LNCaP clone FGC (cell line): ENCODE measurements at regions not wholly inside any gene's neighbourhood (a gene's known extent, or its start where the extent isn't known, plus 50 kb on each side); places are given as distances from the start of the nearest gene placed in this dataset.

Experiments
- DNase-seq: peaks from one replicate; pipeline ENCODE4 v3.0.0-alpha.2; 2011; ENCODE audit warnings: low read depth
- H3K4me3 ChIP-seq: 2 replicates; pipeline ENCODE4 v1.5.1; 2011; ENCODE audit warnings: mild to moderate bottlenecking, low read depth, low read length, control low read depth
- TF ChIP-seq, protein P1 (sequence below): IDR thresholded peaks from 2 replicates; pipeline ENCODE4 v1.5.1; 2012; ENCODE audit warnings: mild to moderate bottlenecking; ENCODE audit not compliant: control insufficient read depth, insufficient read depth; ENCODE audit errors: extremely low read depth

DNA sequence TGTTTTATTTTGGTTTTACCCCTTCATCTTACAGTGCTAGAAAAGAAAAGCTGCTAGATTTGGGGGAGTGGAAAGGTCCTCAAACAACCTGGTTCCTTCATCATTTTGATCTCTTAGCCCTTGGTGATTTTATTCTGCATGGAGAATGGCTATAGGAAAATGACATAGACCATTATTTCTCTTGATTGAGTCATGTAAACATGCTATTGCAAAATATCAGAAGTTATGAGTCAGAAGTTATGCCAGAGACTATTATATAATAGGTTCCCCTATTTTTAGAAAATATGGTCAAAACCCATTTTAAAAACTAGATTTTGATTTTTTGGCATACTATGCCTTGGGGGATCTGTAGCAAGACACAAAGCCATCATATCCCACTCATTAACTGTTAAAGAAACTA, 83.7 kb upstream of the FAM9C start:
- DNase-seq = no peak
- H3K4me3 ChIP-seq = no peak overlapping the region
- TF ChIP-seq, protein P1, sequence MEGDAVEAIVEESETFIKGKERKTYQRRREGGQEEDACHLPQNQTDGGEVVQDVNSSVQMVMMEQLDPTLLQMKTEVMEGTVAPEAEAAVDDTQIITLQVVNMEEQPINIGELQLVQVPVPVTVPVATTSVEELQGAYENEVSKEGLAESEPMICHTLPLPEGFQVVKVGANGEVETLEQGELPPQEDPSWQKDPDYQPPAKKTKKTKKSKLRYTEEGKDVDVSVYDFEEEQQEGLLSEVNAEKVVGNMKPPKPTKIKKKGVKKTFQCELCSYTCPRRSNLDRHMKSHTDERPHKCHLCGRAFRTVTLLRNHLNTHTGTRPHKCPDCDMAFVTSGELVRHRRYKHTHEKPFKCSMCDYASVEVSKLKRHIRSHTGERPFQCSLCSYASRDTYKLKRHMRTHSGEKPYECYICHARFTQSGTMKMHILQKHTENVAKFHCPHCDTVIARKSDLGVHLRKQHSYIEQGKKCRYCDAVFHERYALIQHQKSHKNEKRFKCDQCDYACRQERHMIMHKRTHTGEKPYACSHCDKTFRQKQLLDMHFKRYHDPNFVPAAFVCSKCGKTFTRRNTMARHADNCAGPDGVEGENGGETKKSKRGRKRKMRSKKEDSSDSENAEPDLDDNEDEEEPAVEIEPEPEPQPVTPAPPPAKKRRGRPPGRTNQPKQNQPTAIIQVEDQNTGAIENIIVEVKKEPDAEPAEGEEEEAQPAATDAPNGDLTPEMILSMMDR = no peak

DNA sequence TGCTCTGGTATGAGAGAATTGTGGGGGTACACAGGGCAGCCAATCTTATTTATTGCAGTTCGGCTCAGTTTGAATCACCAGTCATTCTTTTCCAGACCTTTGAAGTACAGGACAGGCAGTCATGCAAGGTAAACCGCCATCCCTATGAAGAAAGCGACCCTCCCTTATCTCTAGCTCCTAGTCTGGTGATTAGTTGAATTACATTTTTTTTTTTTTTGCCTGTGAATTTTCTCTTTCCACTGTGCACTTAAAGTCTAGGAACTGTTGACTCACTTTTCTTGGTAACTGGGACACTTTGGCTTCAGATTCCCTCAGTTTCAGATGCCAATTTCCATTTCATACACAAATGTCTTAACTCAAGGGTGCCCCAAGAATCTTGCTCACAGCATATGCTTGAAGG, 82.4 kb upstream of the FAM9C start:
- H3K4me3 ChIP-seq = no peak overlapping the region
- TF ChIP-seq, protein P1 = no peak
- no peak for DNase-seq

DNA sequence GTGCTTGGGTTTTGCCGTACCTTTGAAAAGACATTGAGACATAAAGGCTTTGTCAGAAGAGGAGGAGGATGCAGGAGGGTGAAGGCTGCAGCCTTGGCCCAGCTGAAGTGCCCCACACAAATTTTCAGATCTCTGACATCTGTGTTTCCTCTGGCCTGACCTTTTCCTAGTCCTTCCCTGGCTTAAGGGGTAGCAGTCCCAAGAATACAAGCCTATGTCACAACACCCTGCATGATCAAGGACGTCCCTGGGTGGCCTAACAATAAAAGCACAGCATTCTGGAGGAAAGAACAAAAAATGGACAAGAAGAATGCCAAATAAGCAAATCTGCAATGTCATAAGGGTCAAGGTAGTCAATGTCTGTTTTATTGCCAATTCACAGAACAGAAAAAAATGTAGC, 80.8 kb upstream of the FAM9C start:
- no peak overlapping the region for H3K4me3 ChIP-seq
- TF ChIP-seq, protein P1 = no peak
- DNase-seq = no peak

DNA sequence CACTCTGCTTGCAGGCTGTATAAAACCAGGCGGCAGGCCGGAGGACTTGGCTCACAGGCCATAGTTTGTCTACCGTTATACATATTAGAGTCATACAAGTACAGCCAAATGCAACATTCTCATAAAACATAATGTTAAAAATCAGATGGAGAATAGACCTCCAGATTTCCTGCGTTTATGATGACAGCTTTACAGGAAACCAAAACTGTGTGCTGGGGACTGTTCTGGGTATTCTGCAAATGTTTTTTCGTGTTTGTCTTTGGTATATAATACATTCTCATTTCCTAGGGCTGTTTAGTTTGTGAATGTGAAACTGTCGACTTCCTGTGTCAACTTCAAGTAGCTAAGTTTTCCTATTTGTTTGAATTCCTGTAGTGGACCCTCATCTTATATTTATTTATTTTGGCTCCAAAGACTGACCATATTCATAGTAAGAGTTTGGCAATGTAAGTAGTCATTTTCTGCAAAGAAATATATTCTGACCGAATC, 79.5 kb upstream of the FAM9C start:
- H3K4me3 ChIP-seq = no peak overlapping the region
- TF ChIP-seq, protein P1 = no peak
- DNase-seq = no peak

DNA sequence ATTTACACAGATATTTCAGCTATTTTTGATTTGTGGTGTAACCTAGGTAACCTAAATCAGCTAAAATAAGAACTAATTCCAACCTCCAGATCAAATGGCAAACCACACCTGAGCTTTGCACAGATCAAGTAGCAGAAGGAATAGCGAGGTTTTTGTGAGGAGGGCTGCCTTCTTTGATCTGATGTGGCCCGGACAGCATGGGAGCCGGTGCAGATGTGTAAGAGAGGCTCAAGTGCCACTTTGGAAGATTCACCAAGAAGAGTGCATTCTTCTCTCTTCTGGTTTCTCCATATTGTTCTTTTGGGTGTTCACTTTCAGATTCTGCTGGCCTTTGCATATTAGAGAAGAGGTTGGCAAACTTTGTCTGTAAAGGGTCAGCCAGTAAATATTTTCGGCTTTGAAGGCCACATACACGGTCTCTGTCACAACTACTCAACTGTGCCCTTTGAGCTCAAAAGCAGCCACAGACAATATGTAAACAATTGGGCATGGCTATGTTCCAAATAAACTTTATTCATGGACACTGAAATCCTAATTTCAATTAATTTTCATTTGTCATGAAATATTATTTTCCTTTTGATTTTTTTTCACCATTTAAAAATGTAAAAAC, 78.9 kb upstream of the FAM9C start:
- no peak overlapping the region for H3K4me3 ChIP-seq
- TF ChIP-seq, protein P1 = no peak
- no peak for DNase-seq

DNA sequence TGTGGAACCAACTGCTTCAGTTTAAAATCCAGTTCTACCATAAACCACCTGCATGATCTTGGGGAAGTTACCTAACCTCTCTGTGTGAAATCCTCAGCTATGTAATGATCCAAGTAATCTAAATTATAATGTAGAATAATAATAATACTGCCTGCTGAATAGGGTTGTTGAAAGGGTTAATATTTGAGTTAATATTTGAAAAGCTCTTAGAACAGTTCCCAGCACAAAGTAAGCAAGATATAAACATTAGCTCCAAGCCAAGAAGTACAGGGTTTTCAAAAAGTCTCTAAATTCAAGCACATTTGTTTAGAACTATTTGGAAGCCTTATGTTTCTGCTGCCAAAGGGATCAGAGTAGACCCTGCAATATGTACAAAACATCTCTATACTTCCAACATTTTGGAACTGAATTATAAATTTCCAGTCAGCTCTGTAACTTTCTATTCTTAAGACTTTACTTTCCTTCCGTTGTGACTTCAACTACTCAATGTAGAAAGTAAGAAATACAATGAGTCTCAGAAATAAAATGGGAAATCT, 76.7 kb upstream of the FAM9C start:
- DNase-seq = no peak
- no peak overlapping the region for H3K4me3 ChIP-seq
- TF ChIP-seq, protein P1 = no peak

DNA sequence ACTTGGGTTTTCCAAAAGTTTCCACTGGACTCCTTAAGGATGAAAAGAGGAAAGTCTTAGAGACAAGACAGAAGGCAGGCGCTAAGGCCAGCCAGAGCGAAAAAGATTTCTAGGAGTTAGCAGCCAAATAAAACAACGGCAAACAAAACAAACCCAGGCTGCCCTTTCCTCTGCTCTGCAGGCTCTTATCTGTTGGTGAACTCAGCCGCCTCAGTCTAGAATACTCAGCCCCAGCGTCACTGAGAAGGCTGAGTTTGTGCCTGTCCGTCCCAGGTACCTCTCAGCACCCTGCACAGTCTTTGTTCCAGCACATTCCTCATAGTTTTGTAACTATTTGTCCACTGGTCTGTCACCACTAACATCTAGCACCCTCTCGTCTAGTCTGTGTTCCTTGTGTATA, 75.6 kb upstream of the FAM9C start:
- no peak overlapping the region for H3K4me3 ChIP-seq
- DNase-seq = no peak
- TF ChIP-seq, protein P1 = no peak
